HL-60 (cell line): ENCODE measurements at regions not wholly inside any gene's neighbourhood (a gene's known extent, or its start where the extent isn't known, plus 50 kb on each side); places are given as distances from the start of the nearest gene placed in this dataset.

Experiments
- GABPA ChIP-seq: IDR thresholded peaks from 2 replicates; pipeline ENCODE4 v1.6.1; 2012; ENCODE audit warnings: low read depth
- POLR2AphosphoS5 ChIP-seq: IDR thresholded peaks from 2 replicates; pipeline ENCODE4 v1.6.1; 2012; ENCODE audit warnings: low read depth
- SPI1 ChIP-seq: IDR thresholded peaks from 2 replicates; pipeline ENCODE4 v1.6.1; 2012; ENCODE audit warnings: low read depth, mild to moderate bottlenecking, borderline replicate concordance
- TF ChIP-seq, protein P1 (sequence below): IDR thresholded peaks from one replicate; pipeline ENCODE4 v1.5.1; 2011; ENCODE audit warnings: low read length, control low read depth, inconsistent platforms; ENCODE audit not compliant: insufficient read depth
- TF ChIP-seq, protein P2 (sequence below): IDR thresholded peaks from 2 replicates; pipeline ENCODE4 v1.6.1; 2012; ENCODE audit warnings: low read depth; ENCODE audit not compliant: insufficient replicate concordance

DNA sequence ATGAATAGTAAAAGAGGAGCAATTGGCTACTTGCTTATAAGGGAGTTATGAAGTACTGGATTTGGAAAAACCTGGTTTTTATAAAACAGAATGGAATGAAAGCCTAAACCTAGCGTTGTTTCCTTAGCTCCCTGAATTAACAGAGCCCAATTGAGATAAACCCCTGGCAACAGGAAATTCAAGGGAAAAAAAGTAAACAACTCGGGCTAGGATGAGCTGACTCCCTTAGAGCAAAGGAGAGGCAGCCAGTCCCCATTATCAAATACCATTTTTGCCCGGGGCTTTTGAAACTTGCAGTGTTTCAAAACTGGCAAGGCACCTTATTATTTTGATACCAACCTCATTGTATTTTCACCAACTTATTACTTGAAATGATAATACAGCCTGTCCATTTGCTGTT lies 587.5 kb downstream of the CD109 start:
- TF ChIP-seq, protein P1, sequence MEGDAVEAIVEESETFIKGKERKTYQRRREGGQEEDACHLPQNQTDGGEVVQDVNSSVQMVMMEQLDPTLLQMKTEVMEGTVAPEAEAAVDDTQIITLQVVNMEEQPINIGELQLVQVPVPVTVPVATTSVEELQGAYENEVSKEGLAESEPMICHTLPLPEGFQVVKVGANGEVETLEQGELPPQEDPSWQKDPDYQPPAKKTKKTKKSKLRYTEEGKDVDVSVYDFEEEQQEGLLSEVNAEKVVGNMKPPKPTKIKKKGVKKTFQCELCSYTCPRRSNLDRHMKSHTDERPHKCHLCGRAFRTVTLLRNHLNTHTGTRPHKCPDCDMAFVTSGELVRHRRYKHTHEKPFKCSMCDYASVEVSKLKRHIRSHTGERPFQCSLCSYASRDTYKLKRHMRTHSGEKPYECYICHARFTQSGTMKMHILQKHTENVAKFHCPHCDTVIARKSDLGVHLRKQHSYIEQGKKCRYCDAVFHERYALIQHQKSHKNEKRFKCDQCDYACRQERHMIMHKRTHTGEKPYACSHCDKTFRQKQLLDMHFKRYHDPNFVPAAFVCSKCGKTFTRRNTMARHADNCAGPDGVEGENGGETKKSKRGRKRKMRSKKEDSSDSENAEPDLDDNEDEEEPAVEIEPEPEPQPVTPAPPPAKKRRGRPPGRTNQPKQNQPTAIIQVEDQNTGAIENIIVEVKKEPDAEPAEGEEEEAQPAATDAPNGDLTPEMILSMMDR, result no peak
- TF ChIP-seq, protein P2, sequence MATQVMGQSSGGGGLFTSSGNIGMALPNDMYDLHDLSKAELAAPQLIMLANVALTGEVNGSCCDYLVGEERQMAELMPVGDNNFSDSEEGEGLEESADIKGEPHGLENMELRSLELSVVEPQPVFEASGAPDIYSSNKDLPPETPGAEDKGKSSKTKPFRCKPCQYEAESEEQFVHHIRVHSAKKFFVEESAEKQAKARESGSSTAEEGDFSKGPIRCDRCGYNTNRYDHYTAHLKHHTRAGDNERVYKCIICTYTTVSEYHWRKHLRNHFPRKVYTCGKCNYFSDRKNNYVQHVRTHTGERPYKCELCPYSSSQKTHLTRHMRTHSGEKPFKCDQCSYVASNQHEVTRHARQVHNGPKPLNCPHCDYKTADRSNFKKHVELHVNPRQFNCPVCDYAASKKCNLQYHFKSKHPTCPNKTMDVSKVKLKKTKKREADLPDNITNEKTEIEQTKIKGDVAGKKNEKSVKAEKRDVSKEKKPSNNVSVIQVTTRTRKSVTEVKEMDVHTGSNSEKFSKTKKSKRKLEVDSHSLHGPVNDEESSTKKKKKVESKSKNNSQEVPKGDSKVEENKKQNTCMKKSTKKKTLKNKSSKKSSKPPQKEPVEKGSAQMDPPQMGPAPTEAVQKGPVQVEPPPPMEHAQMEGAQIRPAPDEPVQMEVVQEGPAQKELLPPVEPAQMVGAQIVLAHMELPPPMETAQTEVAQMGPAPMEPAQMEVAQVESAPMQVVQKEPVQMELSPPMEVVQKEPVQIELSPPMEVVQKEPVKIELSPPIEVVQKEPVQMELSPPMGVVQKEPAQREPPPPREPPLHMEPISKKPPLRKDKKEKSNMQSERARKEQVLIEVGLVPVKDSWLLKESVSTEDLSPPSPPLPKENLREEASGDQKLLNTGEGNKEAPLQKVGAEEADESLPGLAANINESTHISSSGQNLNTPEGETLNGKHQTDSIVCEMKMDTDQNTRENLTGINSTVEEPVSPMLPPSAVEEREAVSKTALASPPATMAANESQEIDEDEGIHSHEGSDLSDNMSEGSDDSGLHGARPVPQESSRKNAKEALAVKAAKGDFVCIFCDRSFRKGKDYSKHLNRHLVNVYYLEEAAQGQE, result no peak
- TF ChIP-seq GABPA, result no peak
- no peak for TF ChIP-seq POLR2AphosphoS5
- no peak for TF ChIP-seq SPI1
